ENCODE measurements at regions not wholly inside any gene's neighbourhood (a gene's known extent, or its start where the extent isn't known, plus 50 kb on each side); places are given as distances from the start of the nearest gene placed in this dataset.
"Not testable (repeated sequence)": the region's sequence is repeated elsewhere in the genome, so short reads cannot be mapped to it uniquely, and the experiment has no call there.

- intact Hi-C loops (cut with DNase I; ENCODE audit: low total_unique reads): no loop called here
- no peak for DNase-seq (ENCODE audit: low spot score in 2 of 2)
- 92 to 94% methylated on average over 7 of the region's 7 CpGs for WGBS, 2 donors
- no peak overlapping the region for H3K4me3 ChIP-seq (ENCODE audit: low read depth, poor library complexity, severe bottlenecking)
- no peak for TF ChIP-seq POLR2A (IDR thresholded peaks at IDR 0.05)
These were observed 870.9 kb downstream of the KCNMA1 start for GRCh38 chr10:76766682-76767081.

- intact Hi-C loops (cut with DNase I; ENCODE audit: low total_unique reads); DNase-seq (ENCODE audit: low spot score in 2 of 2); H3K4me3 ChIP-seq (ENCODE audit: low read depth, poor library complexity, severe bottlenecking): not testable (repeated sequence)
These were observed 872.7 kb downstream of the KCNMA1 start for GRCh38 chr10:76764921-76765320.

GRCh38 chr10:76764177-76764576, 873.4 kb downstream of the KCNMA1 start:
- TF ChIP-seq CTCF (IDR thresholded peaks at IDR 0.05) (no peak), POLR2A (IDR thresholded peaks at IDR 0.05) (no peak)
- WGBS, 2 donors: 92 to 96% methylated on average over 3 of the region's 3 CpGs

More at GRCh38 chr10:76764921-76765320, 872.7 kb downstream of the KCNMA1 start:
- 68 to 82% methylated on average over 3 of the region's 3 CpGs for WGBS, 2 donors

GRCh38 chr10:76763376-76763775, 874.2 kb downstream of the KCNMA1 start:
- intact Hi-C loops (cut with DNase I; ENCODE audit: low total_unique reads): no loop called here
- DNase-seq (ENCODE audit: low spot score in 2 of 2): no peak
- no peak overlapping the region for H3K4me3 ChIP-seq (ENCODE audit: low read depth, poor library complexity, severe bottlenecking)
- WGBS, 2 donors: 40 to 44% methylated on average over 1 of the region's 1 CpG
- TF ChIP-seq CTCF (IDR thresholded peaks at IDR 0.05) (no peak), POLR2A (IDR thresholded peaks at IDR 0.05) (no peak)

More at GRCh38 chr10:76764177-76764576, 873.4 kb downstream of the KCNMA1 start:
- no peak overlapping the region for H3K4me3 ChIP-seq (ENCODE audit: low read depth, poor library complexity, severe bottlenecking)
- DNase-seq (ENCODE audit: low spot score in 2 of 2): no peak
- intact Hi-C loops (cut with DNase I; ENCODE audit: low total_unique reads): no loop called here

- no peak overlapping the region for H3K4me3 ChIP-seq (ENCODE audit: low read depth, poor library complexity, severe bottlenecking)
- TF ChIP-seq CTCF (IDR thresholded peaks at IDR 0.05) (no peak), POLR2A (IDR thresholded peaks at IDR 0.05) (no peak)
- DNase-seq (ENCODE audit: low spot score in 2 of 2): no peak
- intact Hi-C loops (cut with DNase I; ENCODE audit: low total_unique reads): no loop called here
- WGBS, 2 donors: 48 to 50% methylated on average over 3 of the region's 3 CpGs
These were observed 877.9 kb downstream of the KCNMA1 start for GRCh38 chr10:76759681-76760080.

GRCh38 chr10:76743169-76743568, 894.4 kb downstream of the KCNMA1 start:
- 40 to 55% methylated on average over 3 of the region's 3 CpGs for WGBS, 2 donors
- no peak for DNase-seq (ENCODE audit: low spot score in 2 of 2)
- TF ChIP-seq CTCF (IDR thresholded peaks at IDR 0.05) (no peak), POLR2A (IDR thresholded peaks at IDR 0.05) (no peak)
- no peak overlapping the region for H3K4me3 ChIP-seq (ENCODE audit: low read depth, poor library complexity, severe bottlenecking)
- intact Hi-C loops (cut with DNase I; ENCODE audit: low total_unique reads): no loop called here

- intact Hi-C loops (cut with DNase I; ENCODE audit: low total_unique reads): no loop called here
- TF ChIP-seq CTCF (IDR thresholded peaks at IDR 0.05) (no peak), POLR2A (IDR thresholded peaks at IDR 0.05) (no peak)
- no peak for DNase-seq (ENCODE audit: low spot score in 2 of 2)
- no peak overlapping the region for H3K4me3 ChIP-seq (ENCODE audit: low read depth, poor library complexity, severe bottlenecking)
These were observed 897.1 kb downstream of the KCNMA1 start for GRCh38 chr10:76740514-76740913.

Data from lower leg skin (tissue), 4 donors.